Fibroblast of the conjunctiva (primary cell): ENCODE measurements at regions not wholly inside any gene's neighbourhood (a gene's known extent, or its start where the extent isn't known, plus 50 kb on each side); places are given as distances from the start of the nearest gene placed in this dataset.
"Not testable (repeated sequence)": the region's sequence is repeated elsewhere in the genome, so short reads cannot be mapped to it uniquely, and the experiment has no call there.

ENCODE experiments used
- DNase-seq: peaks from one replicate; pipeline ENCODE4 v3.0.0-alpha.2; 2010; ENCODE audit warnings: low read depth

DNA sequence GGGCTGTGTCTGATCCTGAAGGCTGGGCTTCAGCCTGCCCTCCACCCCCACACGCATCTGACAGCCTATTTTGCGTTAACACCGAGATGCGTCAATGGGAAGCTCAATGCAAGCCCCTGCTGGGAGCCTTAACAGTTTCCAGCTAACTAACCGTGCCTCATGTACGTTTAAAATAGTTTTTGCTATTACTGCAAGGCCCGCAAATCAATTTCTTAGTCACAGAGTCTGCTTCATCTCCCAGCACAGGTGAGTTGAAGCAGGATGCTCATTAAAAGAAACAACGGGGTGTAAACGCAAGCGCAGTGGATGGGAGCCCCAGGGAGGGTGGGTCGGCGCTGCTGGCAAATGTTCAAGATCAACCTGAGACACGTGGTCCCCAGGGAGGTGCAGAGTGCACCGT, 142.8 kb upstream of the PHACTR3 start:
- no peak for DNase-seq

DNA sequence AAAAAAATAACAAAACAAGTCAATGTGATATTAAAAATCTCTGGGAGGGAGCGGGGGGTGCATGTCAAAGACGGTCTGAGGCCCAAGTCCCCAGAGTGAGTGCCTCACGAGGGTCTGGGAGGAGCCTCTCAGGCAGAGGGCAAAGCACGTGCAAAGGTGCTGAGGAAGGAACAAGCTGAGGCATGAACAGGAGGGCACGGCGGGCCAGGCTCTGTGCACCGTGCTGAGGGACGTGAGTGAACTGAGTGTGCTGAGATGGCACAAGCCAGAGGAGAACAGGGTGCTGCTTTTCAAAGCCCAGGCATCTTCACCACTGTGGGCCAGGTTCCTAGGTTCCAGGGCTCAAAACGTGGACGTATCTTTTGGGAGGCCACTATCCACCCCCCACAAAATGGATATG, 142.1 kb upstream of the PHACTR3 start:
- no peak for DNase-seq

DNA sequence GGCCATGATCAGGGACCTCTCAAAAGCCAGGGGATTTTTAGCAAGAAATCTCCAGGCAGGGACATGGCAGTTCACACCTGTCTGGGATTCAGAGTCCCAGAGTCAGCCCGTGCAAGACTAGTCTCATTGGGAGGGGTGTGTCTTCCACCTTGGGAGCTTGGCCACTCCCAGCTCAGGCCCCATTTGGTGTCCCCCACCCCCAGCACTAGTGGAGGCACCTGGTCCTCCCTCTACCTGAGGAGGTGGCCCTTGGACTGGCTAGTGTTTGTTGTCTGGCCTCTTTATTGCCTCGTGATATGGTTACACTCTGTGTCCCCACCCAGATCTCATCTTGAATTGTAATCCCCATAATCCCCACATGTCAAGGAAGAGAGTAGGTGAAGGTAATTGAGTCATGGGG, 140.8 kb upstream of the PHACTR3 start:
- no peak for DNase-seq

DNA sequence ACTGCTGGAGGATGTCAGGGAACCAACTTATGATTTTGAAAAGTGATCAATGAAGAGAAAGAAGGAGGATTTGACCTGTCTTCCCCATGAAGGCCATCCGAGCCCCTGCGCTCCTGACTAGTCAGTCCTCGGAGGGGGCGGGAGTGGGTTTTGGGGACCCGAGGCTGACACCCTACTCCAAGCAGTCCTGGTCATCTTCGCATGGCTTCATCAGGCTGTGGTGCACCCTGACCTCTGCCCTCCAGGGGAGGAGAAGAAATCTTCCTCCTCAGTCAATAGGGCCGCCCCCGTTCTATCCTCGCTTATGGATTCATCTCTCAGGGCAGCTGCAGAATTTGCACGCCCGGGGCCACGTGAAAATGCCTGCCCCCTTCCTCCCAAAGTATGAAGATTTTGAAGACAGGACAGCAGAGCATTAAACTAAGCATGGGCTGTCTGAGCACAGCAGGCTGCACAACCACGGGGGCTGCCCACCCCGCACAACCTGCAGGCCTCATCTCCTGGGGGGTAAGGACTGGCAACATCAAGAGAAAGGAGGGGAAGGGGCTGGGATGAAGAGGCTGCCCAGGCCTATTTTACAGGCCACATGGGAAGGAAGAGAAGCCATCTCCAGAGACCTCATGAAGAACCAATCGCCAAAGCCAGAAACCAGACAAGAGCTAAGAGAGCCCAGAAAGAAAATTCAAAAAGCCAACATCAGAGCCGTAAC, 138.1 kb upstream of the PHACTR3 start:
- no peak for DNase-seq

DNA sequence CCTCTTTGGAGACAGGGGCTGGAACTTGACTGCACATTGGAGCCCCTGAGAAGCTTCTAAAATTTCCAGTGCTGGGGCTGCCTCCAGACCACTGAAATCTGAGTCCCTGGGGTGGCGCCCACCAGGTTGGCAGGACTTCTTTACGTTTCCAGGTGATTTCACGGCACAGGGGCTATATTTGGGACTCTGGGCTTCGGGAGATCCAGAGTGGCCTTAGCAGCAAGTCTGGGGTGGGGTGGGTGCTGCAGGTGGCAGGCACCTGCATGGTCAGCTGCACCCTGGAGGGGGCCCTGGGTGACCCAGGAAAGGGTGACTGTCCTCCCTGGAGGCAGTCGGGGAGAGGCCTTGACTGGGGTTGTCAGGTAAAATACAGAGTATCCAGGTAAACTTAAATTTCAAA, 135.5 kb upstream of the PHACTR3 start:
- no peak for DNase-seq

DNA sequence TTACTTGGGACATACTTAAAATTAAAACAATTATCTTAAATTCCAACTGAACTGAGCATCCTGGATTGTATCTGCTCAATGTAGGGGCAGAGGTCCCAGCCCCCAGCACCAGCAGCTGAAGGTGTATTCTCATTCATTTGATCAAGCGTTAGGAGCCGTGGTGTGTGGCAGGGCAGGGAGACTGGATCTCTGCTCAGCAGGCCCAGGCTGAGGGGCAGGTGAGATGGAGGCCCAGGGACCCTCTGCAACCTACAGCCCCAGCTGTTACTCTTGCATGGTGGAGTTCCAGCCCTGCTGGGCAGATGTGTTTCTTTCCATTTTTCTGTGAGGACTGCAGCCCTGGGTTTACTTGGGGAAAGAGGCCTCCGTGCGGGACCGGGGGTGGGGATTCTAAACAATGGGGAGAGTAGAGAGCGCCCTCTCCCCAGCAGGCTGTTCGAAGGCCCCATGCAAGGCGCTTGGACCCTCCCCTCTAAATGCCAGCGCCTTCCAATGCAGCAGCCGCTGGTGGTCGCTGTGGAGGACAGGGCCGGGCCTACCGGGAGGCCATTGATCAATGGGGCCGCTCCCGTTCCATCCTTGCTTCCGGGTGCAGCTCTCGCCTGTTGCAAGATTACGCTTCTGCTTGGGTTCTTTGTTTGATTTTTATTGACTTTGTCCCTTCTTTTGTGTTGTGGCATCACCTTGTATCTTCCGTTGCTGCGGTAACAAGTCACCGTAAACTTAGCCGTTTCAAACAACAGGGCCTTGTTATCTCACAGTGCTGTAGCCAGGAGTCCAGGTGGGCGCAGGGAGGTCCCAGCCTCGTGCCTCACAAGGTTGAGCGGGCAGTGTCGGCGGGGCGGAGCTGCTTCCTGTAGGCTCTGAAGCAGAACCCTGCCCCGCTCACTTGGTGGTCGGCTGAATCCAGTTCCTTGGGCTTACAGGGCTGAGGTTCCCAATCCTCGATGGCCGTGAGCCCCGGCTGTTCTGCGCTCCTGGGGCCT, 134.8 kb upstream of the PHACTR3 start:
- DNase-seq = no peak

DNA sequence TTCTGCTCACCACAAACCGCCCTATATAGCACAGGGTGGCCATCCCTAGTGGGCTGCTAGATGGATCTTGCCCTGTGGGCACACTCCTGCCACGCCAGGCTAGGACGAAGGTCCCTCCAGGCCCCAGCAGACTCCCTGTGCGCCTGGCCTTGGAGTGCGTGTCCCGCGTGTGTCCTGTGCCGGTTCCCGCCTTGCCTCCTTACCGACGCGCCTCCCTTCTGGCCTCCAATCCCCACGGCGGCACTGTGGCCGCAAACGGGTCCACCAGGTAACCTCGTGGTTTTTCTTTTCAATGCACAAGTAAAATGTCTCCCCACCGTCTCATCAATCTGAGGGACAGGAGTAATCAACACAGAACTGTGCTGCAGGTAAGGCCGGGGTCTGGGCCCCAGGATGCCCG, 133.8 kb upstream of the PHACTR3 start:
- DNase-seq = no peak

DNA sequence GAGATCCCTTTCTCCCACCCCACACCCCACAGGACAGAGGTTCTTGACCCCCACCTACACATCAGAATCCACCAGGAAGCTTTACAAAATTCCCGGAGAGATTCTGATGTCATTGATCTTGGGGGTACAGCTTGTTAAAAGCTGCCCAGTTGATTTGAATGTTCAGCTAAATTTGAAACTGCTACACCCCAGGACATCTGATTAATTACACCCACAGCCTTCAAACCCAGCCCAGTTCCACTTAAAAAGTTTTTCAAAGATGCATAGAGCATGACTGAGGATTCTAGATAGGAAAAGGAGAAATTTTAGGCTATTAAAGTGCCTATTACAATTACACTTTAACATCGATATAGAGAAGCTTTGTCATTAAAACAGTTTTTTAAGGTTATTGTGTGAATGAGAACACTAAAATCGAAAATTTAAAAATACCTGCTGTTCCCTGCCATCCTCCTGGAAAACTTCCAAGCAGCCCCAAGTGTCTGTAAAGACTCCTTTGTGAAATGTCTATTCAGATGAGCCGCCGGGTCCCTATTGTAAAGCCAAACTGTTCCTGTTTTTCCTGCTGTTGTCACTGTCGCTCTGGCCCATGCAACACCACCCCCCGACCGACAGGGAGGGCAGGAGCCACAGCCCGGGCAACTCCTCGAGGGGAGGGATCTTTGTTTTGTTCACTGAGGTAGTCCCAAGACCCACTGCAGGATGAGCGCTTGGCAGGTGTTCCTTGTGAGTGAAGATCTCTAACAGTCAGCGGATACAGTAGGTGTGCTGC, 132.5 kb upstream of the PHACTR3 start:
- DNase-seq = no peak

DNA sequence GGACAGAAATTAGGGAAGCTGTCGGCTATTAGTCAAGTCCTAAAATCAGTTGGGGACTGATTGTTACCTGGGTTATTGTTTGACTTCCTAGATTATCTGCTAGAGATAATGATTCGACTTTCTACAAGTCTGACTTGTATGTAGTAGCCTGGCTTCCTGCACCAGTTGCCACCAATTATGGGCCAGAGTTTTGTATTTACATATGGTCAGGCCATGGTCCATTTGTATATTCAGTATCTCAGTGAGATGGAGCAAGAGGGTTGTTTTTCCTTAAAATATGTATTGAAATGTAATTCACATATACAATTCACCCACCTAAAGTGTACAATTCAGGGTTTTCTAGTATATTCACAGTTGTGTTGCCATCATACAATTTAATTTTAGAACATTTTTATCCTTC, 130.6 kb upstream of the PHACTR3 start:
- DNase-seq = no peak

DNA sequence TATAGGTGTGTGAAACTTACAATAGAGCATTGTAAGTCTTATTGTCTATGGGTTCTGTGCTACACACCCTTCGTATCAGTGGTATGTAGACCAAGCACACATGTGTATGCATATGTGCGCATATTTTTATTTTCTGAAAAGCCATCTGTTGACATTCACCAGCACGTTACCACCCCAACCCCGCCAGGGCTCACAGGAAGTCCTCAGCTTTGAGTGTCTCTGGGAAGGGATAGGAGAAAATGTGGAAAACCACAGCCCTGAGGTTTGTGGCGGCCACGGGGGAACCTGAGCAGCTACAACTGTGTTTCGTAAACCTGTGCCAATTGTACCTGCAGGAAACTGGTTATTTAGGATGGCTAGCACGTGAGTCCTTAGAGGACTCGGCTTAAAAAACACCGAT, 123.3 kb upstream of the PHACTR3 start:
- DNase-seq = no peak

DNA sequence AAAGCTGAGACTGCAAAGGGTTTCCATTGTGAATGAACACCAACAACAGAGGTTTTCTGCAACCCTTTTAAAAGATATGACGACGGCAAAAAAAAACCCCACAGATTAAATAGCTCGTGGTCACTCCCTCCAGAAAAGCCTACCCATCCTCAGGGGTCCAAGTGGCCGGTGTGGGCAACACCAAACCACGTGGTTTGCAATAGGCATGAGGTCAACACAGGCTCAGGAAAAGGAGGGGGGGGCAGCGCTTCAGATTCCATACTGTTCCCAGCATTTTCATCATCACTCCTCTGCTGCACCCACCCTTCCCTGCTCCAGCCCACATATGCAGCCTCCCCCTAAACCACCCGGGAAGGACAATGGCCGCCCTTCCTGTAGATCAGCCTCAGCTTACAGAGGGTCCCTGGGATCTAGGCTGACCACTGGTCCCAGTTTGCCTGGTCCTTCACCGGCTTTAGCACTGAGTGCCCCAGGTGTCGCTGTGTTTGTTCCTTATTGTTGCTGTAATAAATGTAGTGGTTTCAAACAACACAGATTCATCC, 122.8 kb upstream of the PHACTR3 start:
- no peak for DNase-seq

DNA sequence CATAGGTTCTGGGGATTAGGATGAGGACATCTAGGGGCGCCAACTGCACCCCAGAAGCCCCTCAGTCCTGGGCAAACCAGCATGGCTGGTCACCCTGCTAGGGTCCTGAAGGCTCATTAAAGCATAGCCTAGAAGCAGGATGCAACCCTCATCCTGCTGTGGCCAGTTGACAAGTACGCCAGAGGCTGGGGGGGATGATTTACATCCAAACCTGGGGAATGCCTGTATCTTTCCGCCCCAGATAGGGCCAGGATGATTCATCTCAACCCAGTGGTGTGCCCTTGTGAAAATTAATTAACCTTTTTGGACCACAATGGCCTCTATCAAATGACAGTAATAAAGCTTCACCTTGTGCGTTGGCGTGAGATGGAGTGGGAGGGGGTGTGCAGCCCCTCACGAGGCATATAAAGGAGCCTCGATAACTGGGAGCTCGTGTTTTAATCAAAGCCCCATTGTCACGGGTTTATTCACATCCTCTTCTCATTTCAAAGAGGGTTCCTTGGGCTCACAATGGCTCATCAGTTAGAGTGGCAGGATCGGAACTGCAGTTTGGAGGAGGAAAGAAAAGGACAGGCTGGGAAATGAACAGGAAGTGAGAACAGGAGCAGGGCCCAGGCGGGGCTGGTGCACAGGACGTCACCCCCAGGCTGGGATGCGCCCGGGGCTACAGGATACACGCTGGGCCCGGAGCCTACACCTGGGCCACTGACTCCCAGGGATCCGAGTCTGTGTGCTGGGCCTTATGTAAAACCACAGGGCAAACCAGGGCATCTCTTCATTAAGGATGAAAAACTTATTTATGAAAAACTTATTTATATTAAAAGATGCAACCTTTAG, 121.8 kb upstream of the PHACTR3 start:
- DNase-seq = no peak

DNA sequence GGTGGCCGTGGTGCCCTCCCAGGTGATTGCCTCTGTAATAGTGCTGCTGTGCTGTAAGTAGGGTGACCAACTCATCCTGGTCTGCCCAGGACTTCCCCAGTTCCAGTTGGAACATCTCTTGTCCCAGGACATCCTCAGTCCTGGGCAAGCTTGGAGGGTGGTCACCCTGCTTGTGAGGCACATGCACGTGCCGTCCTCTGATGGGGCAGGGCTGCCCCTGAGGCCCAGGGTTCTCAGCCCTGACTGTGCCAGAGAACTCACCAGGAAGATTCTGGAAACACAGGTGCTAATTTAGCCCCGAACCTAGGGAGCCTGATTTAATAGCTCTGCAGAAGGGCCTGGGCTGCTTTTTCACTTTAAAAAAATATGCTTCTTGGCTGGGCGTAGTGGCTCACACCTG, 120.9 kb upstream of the PHACTR3 start:
- DNase-seq = no peak

DNA sequence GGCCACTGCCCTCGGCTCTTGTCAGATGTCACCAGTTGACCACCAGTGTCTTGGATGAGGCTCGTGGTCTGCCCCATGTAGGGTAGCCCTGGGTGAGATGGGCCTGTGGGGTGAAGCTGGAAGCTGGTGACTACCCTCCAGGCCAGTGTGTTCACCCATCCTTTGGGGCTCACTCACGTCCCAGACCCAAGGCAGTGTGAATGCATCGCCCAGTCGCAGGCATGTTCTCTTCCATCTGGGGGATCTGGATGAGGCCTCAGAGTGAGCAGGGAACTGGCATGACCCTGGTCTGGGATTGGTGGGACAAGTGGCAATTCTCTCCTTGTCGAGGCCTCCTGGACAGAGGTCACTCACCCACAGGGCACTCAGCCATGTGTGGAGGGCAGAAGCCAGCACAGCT, 120.1 kb upstream of the PHACTR3 start:
- DNase-seq = no peak

DNA sequence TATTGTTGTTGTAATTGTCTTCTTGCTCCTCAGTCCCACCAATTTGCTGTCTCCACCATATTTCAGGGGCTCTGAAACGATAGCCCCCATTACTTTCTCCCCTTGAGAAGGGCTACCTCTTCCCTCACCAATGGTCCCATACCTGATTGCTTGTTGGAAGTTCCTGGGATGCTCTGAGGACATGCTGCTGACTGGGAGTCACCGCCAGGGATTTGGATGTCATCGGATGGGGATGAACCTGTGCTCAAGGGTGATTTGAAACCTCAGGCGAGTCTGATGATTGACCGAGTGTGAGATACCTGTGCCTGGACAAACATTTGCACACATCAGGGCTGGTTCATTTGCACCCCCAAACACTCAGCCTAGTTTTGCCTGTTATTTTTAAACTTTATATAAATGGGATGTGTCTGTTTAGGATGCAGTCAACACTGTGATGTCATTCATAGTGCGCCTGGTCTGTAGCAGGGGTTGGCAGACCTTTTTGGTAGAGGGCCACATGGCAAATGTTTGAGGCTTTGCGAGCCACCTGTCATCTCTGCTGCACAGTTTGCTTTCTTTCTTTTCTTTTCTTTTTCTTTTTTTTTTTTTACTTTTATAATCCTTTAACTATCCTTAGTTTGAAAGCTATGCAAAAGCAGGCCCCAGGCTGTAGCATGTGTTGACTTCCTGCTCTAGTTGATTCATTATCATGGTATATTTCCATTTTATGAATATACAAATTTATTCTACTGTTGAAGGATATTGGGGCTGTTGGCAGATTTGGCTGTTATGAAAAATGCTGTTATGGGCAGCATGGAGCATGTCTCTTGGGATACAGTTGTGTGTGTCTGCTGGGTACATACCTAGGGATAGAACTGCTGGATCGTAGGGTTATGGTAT, 118.5 kb upstream of the PHACTR3 start:
- DNase-seq = no peak

DNA sequence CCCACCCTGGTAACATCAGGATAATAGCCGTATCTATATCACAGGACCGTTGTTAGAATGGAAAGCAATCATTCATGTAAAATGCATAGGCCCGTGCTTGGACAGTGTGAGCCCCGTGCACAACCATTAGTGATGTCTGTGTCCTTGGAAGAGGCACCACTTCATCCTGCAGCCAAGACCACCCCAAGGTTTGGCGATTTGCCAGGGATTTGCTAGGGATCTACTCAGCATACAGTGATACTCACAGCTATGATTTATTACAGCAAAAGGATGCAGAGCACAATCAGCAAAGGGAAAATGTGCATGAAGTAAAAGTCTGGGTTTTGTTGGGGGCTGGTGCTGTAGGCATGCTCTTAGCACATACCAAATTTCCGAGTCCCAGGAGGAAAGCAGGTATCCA, 115.9 kb upstream of the PHACTR3 start:
- not testable (repeated sequence) for DNase-seq

DNA sequence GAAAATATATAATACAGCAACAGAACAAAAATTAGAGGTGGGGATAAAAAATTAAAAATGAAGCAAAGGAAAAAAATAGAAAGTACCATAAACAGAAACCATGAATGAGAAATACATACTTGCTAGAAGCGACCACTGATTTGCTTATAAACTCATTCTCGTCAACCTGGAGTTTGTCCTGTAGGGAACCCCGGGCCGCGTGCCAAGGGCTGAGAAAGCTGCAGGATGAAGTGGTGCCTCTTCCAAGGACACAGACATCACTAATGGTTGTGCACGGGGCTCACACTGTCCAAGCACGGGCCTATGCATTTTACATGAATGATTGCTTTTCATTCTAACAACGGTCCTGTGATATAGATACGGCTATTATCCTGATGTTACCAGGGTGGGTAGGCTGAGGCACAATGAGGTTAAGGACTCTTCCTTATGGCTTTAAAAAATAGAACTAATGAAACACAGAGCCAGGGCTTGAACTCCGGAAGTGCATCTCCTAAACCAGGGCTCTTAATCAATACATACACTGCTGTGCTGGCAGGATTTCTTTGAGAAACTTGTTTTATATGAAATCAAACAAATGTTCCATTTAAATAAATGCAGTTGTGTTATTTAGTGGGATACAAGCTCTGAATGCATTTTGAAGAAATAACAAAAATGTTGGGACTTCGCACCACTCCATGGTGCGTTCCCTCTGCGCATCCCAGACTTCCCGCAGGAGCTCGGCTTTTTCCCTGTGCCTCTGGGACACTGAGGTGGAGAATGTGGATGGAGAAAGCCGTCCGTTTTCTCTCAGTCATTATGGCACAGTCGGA, 113.9 kb upstream of the PHACTR3 start:
- DNase-seq = not testable (repeated sequence)

DNA sequence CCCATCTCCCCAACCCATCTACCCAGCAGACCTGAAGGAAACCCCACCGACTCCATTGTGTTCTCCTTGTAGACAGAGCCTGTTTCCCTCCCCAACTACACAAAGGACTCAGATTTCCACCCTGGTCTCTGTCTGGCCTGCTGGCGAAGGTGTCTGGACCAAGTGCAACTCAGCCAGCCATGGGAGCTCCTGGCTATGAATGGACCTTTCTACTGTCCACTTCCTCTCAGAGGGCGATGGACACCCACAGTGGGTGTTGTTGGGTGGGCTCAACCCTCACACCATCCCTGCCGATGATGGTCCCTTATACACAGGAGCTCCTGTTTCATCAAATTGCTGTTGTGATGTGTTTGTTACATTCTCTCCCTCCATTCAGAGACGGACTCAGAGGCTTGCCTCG, 112.5 kb upstream of the PHACTR3 start:
- no peak for DNase-seq

DNA sequence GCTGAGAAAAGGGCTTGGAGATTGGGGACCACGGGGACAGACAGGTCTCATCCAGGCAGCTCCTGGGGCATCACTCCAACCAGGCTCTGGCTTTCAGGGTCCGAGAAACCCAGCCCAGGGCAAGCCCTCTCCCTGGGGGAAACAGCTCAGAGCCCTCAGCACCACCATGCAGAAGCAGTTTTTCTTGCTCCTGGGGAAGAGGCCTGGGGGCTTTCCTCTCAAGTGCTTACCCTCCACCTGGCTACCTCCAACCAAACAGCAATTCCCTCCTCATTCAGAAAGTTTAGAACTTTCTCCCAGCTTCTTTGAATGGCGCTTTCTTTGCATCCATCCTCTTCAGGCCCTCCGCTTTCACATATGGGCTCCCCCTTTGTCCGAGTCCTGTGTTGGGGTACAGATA, 110.4 kb upstream of the PHACTR3 start:
- DNase-seq = no peak

DNA sequence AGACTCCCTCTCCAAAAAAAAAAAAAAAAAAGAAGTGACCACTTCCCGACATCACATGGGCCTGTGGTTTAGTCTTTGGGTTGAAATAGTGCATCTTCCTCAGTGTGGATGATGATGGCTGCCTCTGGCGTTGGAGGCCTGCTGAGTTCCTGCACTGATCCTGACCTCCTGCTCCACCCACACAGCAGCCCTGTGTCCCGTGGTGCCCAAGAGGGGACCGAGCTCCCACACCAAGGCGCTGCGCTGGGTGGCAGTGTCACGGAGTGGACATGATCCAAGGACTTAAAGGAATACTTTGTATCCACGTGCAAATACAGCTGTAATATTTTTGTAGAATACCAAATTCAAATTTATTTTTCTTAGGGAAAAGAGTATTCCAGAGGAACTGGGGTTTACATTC, 109.2 kb upstream of the PHACTR3 start:
- DNase-seq = no peak
